ENCODE measurements at regions not wholly inside any gene's neighbourhood (a gene's known extent, or its start where the extent isn't known, plus 50 kb on each side); places are given as distances from the start of the nearest gene placed in this dataset.

DNA sequence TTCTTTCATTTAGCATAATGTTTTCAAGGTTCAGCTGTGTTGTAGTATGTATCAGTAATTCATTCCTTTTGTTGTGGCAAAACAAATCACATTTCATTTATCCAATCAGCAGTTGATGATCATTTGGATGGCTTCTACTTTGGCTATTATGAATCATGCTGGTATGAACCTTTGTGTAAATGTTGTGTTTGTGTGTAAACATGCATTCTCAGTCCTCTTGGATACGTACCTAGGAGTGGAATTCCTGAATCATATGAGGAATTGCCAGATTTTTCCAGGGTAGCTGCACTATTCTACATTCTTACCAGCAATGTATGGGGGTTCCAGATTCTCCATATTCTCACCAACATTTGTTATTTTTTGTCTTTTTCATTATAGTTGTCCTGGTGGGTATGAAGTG, 578.5 kb upstream of the MKI67 start:
- no peak for TF ChIP-seq CTCF (conservative IDR thresholded peaks at IDR 0.05)
- no peak overlapping the region for H3K27ac ChIP-seq

GRCh38 chr10:128708182-128708581, 582.0 kb upstream of the MKI67 start:
- TF ChIP-seq CTCF (conservative IDR thresholded peaks at IDR 0.05): no peak
- no peak overlapping the region for H3K27ac ChIP-seq

DNA sequence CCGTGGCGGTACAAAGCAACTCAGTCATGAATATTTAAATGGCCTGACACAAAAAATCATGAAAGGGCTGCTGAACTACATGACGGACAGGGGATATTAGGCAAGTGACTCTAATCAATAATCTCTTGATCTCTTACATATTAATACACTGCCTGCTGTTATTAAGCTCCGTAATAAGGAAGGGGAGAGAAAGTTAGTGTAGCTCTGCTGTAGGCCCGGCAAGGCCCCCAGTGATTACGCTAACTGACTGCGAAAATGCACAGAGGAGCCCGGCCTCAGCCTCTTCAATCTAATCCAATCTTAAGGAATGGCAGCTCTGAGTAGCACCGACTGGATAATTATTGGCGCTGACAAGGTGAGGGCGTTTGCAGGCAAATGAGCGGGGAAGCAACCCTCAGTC, 583.5 kb upstream of the MKI67 start:
- H3K27ac ChIP-seq: no peak overlapping the region
- TF ChIP-seq CTCF (conservative IDR thresholded peaks at IDR 0.05): no peak

DNA sequence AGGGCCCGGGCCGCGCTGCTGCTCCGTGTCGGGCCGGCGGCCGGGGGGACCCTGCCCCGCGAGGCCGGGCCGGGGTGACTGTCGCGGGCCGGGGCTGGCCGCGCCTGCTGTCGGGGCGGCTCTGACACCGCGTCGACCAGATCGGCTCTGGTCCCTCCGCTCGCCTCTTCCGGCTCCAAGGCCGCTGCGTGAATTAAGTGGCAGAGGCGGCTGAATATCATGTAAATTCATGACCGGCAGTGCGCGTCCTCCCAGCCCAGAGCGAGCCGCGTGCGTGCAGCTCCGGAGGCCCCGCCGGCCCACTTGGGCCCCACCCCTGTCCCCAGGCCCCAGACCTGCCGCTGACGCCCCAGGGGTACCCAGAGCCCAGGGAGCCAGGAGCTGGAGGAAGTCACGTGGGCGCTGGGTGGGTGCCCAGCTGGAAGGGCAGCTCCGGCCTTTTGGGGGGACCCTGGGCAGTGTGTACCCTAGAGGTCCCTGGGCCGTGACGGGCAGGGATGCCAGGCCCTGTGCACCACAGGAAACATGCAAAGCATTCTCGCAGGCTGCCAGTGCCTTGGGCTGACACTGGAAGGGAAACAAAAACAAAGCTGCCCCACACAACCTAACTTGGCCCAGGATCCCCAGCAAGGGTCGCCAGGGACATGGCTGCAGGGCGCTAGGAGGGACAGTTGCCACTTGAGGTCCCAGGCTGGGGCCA, 584.0 kb upstream of the MKI67 start:
- no peak overlapping the region for H3K27ac ChIP-seq
- no peak for TF ChIP-seq CTCF (conservative IDR thresholded peaks at IDR 0.05)

GRCh38 chr10:128710798-128711183, 584.6 kb upstream of the MKI67 start:
- H3K27ac ChIP-seq: no peak overlapping the region
- TF ChIP-seq CTCF (conservative IDR thresholded peaks at IDR 0.05): no peak

- TF ChIP-seq CTCF (conservative IDR thresholded peaks at IDR 0.05): no peak
- H3K27ac ChIP-seq: no peak overlapping the region
These were observed 585.6 kb upstream of the MKI67 start for GRCh38 chr10:128711806-128712205.

DNA sequence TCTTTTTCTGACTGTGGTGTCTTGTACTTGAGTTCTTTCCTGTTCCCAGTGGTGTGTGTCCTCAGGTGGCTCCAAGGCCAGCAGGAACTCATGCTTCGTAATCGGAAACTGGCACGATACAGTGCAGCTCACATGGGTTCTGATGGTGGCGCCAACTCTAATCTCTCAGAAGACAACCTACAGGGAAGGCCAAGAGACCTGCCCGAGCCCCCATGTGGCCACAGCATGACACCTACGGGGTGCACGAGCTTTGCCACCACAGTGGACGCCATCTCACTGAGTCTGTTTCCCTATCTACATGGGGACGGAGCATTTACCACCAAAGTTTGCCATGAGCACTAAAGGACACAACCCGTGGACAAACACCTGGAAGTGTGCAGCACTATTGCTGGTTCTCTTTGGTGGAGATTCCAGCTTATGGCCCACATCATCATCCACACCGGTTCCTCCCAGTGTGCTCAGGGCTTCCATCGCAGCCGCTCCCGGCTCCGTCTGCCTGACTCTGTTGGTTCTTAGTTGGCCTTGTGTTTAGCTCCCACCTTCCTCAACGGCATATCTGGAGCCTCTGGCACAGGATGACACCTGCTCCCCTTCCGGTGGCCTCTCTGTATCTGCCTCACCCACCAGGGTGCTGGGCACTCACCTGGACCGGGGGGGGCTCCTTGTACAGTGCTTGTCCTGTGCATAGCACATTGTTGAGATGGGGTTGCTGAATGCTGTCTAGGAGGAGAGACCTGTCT, 586.6 kb upstream of the MKI67 start:
- no peak for TF ChIP-seq CTCF (conservative IDR thresholded peaks at IDR 0.05)

More for the DNA sequence above, 586.6 kb upstream of the MKI67 start:
- no peak overlapping the region for H3K27ac ChIP-seq
